Trophoblast cell (in vitro differentiated cells and primary cell): ENCODE measurements at regions not wholly inside any gene's neighbourhood (a gene's known extent, or its start where the extent isn't known, plus 50 kb on each side); places are given as distances from the start of the nearest gene placed in this dataset.

Experiments used
- DNase-seq, 2 donors: peaks; one replicate each; pipeline ENCODE4 v3.0.0-alpha.2; 2016
- H2AFZ ChIP-seq: 2 replicates; pipeline ENCODE4 v1.6.1; 2013; ENCODE audit warnings: low read length, moderate library complexity, mild to moderate bottlenecking; ENCODE audit not compliant: insufficient read depth, poor library complexity
- H2AK5ac ChIP-seq: 2 replicates; pipeline ENCODE4 v1.6.1; 2013; ENCODE audit warnings: mild to moderate bottlenecking, low read length
- H2BK120ac ChIP-seq: 2 replicates; pipeline ENCODE4 v1.6.1; 2013; ENCODE audit warnings: low read length, mild to moderate bottlenecking, moderate library complexity; ENCODE audit not compliant: insufficient read depth, poor library complexity
- H2BK12ac ChIP-seq: 2 replicates; pipeline ENCODE4 v1.6.1; 2013; ENCODE audit warnings: mild to moderate bottlenecking, low read length, moderate library complexity
- H2BK5ac ChIP-seq: 2 replicates; pipeline ENCODE4 v1.6.1; 2013; ENCODE audit warnings: low read length, low read depth, moderate library complexity, mild to moderate bottlenecking; ENCODE audit not compliant: poor library complexity
- H3K14ac ChIP-seq: 2 replicates; pipeline ENCODE4 v1.6.1; 2013; ENCODE audit warnings: mild to moderate bottlenecking, low read length
- H3K18ac ChIP-seq: 2 replicates; pipeline ENCODE4 v1.6.1; 2013; ENCODE audit warnings: mild to moderate bottlenecking, low read length
- H3K23ac ChIP-seq: 2 replicates; pipeline ENCODE4 v1.6.1; 2013; ENCODE audit warnings: low read length
- H3K27ac ChIP-seq: 2 replicates; pipeline ENCODE4 v1.5.1; 2013; ENCODE audit warnings: low read depth, mild to moderate bottlenecking, inconsistent platforms, low read length, moderate library complexity
- H3K27me3 ChIP-seq: 2 replicates; pipeline ENCODE4 v1.6.1; 2013; ENCODE audit warnings: inconsistent platforms, mild to moderate bottlenecking, low read length, moderate library complexity; ENCODE audit not compliant: insufficient read depth
- H3K36me3 ChIP-seq, 2 experiments: 1 replicate in 1 of 2; 2 replicates in 1 of 2; pipeline ENCODE4 v1.6.1; 2013; ENCODE audit warnings: low read length in 2 of 2, mild to moderate bottlenecking in 2 of 2, moderate library complexity in 1 of 2; ENCODE audit not compliant: insufficient read depth in 2 of 2, control insufficient read depth in 1 of 2
- H3K4ac ChIP-seq: 2 replicates; pipeline ENCODE4 v1.6.1; 2013; ENCODE audit warnings: low read depth, mild to moderate bottlenecking, low read length, moderate library complexity
- H3K4me1 ChIP-seq, 2 experiments: 1 replicate in 1 of 2; 2 replicates in 1 of 2; pipeline ENCODE4 v1.6.1; 2013; ENCODE audit warnings: low read length in 2 of 2, mild to moderate bottlenecking in 2 of 2, moderate library complexity in 1 of 2; ENCODE audit not compliant: insufficient read depth in 2 of 2, control insufficient read depth in 1 of 2
- H3K4me2 ChIP-seq: 2 replicates; pipeline ENCODE4 v1.6.1; 2013; ENCODE audit warnings: inconsistent platforms, mild to moderate bottlenecking, low read length, moderate library complexity
- H3K4me3 ChIP-seq: 2 replicates; pipeline ENCODE4 v1.5.1; 2013; ENCODE audit warnings: mild to moderate bottlenecking, low read depth, low read length, inconsistent platforms
- H3K79me1 ChIP-seq: one replicate; pipeline ENCODE4 v1.6.1; 2013; ENCODE audit warnings: low read length
- H3K79me2 ChIP-seq: 2 replicates; pipeline ENCODE4 v1.6.1; 2013; ENCODE audit warnings: low read length, mild to moderate bottlenecking; ENCODE audit not compliant: control insufficient read depth, insufficient read depth, poor library complexity
- H3K9ac ChIP-seq: 2 replicates; pipeline ENCODE4 v1.6.1; 2013; ENCODE audit warnings: mild to moderate bottlenecking, low read length
- H3K9me3 ChIP-seq: 2 replicates; pipeline ENCODE4 v1.6.1; 2013; ENCODE audit warnings: low read depth, mild to moderate bottlenecking, control low read depth, inconsistent platforms, low read length; ENCODE audit not compliant: insufficient read depth
- H4K12ac ChIP-seq: 2 replicates; pipeline ENCODE4 v1.6.1; 2013; ENCODE audit warnings: low read depth, mild to moderate bottlenecking, low read length, moderate library complexity
- H4K8ac ChIP-seq: 2 replicates; pipeline ENCODE4 v1.6.1; 2013; ENCODE audit warnings: low read depth, mild to moderate bottlenecking, low read length, moderate library complexity
- H4K91ac ChIP-seq: one replicate; pipeline ENCODE4 v1.6.1; 2013; ENCODE audit warnings: low read depth, mild to moderate bottlenecking, low read length, moderate library complexity
- WGBS: extraction: QIAGEN DNeasy Blood & Tissue Kit; methylation state at CpG from one replicate; pipeline ENCODE4 v1.1.7; 2013; ENCODE audit warnings: missing lambda C conversion rate; ENCODE audit not compliant: insufficient read length, insufficient coverage; ENCODE audit errors: extremely low coverage; 5-methylcytosine and 5-hydroxymethylcytosine counted together

DNA sequence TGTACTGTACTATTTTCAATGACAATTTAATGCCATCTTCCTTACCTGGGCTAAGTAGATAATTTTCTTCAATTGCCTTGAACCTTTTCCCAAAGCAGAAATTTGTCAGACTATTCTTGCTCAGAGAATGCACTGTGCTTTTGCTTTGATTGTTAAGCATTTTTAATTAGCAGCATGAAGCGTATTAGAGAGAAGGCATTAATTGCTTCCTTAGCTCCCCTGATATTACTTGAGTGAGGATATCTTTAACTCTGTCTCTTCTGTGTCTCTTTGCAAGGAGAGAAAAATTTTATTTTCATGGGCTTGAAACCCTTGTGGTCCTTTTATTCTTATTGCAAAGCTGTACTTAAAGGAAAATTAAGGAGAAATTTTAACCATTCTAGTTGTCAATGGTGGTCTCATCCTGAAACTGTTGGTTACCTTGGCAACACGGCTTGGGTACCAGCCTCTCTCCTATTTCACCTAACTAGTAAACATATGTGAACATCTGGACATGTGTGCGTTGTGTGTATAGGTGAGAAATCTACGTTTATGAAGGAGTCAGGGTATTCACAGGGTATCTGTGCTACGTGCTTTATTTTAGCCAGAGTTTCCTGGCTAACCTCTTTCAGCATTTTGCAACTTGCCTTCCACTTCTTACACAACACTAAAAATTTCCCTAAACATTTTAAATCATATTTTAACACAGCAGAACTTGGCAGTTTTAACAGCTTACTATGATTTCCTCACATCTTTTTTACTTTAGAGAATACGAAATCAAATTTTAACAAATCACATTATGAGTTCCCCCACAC is 225.5 kb downstream of the KLF5 start:
- Histone ChIP-seq H3K4ac (no peak overlapping the region), H3K4me1 (no peaks in the 10 kb centered on the region), H2BK120ac (no peak overlapping the region), H2AK5ac (no peak overlapping the region), H2AFZ (no peak overlapping the region), H2BK12ac (no peak overlapping the region), H3K23ac (no peak overlapping the region), H4K91ac (no peak overlapping the region), H3K4me3 (no peak overlapping the region), H3K79me2 (no peaks in the 10 kb centered on the region), H3K9ac (no peak overlapping the region), H3K9me3 (no peaks in the 10 kb centered on the region), H3K27me3 (no peaks in the 10 kb centered on the region), H2BK5ac (no peak overlapping the region), H4K8ac (no peak overlapping the region), H4K12ac (no peak overlapping the region), H3K14ac (no peak overlapping the region), H3K18ac (no peak overlapping the region), H3K36me3 (no peaks in the 10 kb centered on the region), H3K79me1 (no peaks in the 10 kb centered on the region), H3K4me2 (no peak overlapping the region), H3K27ac (no peak overlapping the region)
- peak in 1 of 2 donors; percentile 34 for DNase-seq
- WGBS = 100% methylated on average over 1 of the region's 6 CpGs

DNA sequence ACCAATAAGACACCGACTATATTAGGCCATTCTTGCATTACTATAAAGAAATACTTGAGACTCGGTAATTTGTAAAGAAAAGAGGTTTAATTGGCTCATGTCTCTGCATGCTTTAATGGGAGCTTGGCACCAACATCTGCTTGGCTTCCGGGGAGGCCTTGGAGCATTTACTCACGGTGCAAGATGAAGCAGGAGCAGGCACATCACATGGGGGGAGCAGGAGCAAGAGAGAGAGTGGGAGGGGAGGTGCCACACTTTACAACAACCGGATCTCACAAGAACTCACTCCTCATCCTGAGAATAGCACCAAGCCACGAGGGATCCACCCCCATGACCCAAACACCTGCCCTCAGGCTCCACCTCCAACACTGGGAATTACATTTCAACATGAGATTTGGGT is 224.8 kb downstream of the KLF5 start:
- Histone ChIP-seq H3K14ac (no peak overlapping the region), H2BK12ac (no peak overlapping the region), H3K9me3 (no peaks in the 10 kb centered on the region), H3K9ac (no peak overlapping the region), H3K18ac (no peak overlapping the region), H3K27me3 (no peaks in the 10 kb centered on the region), H3K23ac (no peak overlapping the region), H3K4ac (no peak overlapping the region), H2BK120ac (no peak overlapping the region), H4K8ac (no peak overlapping the region), H4K12ac (no peak overlapping the region), H3K36me3 (no peaks in the 10 kb centered on the region), H3K79me1 (no peaks in the 10 kb centered on the region), H2AFZ (no peak overlapping the region), H2BK5ac (no peak overlapping the region), H3K79me2 (no peaks in the 10 kb centered on the region), H2AK5ac (no peak overlapping the region), H4K91ac (no peak overlapping the region), H3K4me2 (no peak overlapping the region), H3K27ac (no peak overlapping the region), H3K4me1 (no peaks in the 10 kb centered on the region), H3K4me3 (no peak overlapping the region)
- no peak for DNase-seq
- no CpG with 5 or more reads among the region's 6 CpGs for WGBS

DNA sequence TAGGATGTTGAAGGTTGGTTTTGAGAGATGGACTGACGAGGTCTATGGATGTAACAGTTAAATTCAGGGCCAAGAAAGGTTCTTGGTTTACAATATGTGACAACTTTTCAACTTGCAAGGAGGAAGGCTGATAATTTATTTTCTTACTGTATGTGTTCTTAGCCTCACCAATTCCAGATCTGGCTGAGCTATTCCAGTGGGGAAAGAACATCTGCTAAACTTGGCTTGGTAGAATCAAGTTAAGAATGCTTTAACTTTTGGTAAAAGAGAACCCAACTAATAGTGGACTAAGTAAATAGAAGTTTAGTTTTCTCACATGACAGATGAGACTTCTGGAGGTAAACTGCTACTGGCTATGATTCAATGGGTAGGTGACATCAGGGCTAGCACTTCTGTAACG is 222.9 kb downstream of the KLF5 start:
- no peak overlapping the region for H3K4ac ChIP-seq
- no peak overlapping the region for H3K4me2 ChIP-seq
- H2BK12ac ChIP-seq = no peak overlapping the region
- no peaks in the 10 kb centered on the region for H3K4me1 ChIP-seq
- H3K23ac ChIP-seq = no peak overlapping the region
- no peak overlapping the region for H3K27ac ChIP-seq
- no peak overlapping the region for H4K91ac ChIP-seq
- H2AFZ ChIP-seq = no peak overlapping the region
- H2BK5ac ChIP-seq = no peak overlapping the region
- WGBS = no CpG with 5 or more reads among the region's 2 CpGs
- no peak overlapping the region for H3K9ac ChIP-seq
- DNase-seq = no peak
- no peaks in the 10 kb centered on the region for H3K79me2 ChIP-seq
- H3K14ac ChIP-seq = no peak overlapping the region
- H4K8ac ChIP-seq = no peak overlapping the region
- no peaks in the 10 kb centered on the region for H3K79me1 ChIP-seq
- H3K36me3 ChIP-seq = no peaks in the 10 kb centered on the region
- H4K12ac ChIP-seq = no peak overlapping the region
- H2BK120ac ChIP-seq = no peak overlapping the region
- no peak overlapping the region for H3K18ac ChIP-seq
- H2AK5ac ChIP-seq = no peak overlapping the region
- no peak overlapping the region for H3K4me3 ChIP-seq
- H3K9me3 ChIP-seq = no peaks in the 10 kb centered on the region
- H3K27me3 ChIP-seq = no peaks in the 10 kb centered on the region

DNA sequence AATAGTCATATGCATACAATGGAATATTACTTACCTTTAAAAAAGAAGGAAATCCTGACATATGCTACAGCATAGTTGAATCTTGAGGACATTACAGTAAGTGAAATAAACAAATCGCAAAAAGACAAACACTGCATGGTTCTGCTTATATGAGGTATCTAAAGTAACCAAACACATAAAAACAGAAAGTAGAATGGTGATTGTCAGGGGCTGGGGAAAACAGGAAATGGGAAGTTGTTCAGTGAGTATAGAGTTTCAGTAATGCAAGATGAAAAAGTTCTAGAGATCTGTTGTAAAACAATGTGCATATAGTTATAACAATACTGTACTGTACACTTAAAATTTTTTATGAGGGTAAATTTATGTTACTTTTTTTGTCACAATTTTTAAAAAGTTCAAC is 219.4 kb downstream of the KLF5 start:
- no peak overlapping the region for H3K14ac ChIP-seq
- H3K18ac ChIP-seq = no peak overlapping the region
- no peak overlapping the region for H3K23ac ChIP-seq
- H2BK12ac ChIP-seq = no peak overlapping the region
- no peak overlapping the region for H4K12ac ChIP-seq
- no peak overlapping the region for H3K4ac ChIP-seq
- no peaks in the 10 kb centered on the region for H3K4me1 ChIP-seq
- no peaks in the 10 kb centered on the region for H3K79me2 ChIP-seq
- H3K9ac ChIP-seq = no peak overlapping the region
- no peaks in the 10 kb centered on the region for H3K36me3 ChIP-seq
- H3K4me3 ChIP-seq = no peak overlapping the region
- H3K9me3 ChIP-seq = no peaks in the 10 kb centered on the region
- no peak overlapping the region for H2BK120ac ChIP-seq
- H4K8ac ChIP-seq = no peak overlapping the region
- WGBS = no CpG with 5 or more reads among the region's 1 CpG
- H3K27me3 ChIP-seq = no peaks in the 10 kb centered on the region
- H2AFZ ChIP-seq = no peak overlapping the region
- H2BK5ac ChIP-seq = no peak overlapping the region
- no peak overlapping the region for H3K4me2 ChIP-seq
- DNase-seq = no peak
- H3K79me1 ChIP-seq = no peaks in the 10 kb centered on the region
- no peak overlapping the region for H3K27ac ChIP-seq
- no peak overlapping the region for H4K91ac ChIP-seq
- no peak overlapping the region for H2AK5ac ChIP-seq
